ENCODE measurements at regions not wholly inside any gene's neighbourhood (a gene's known extent, or its start where the extent isn't known, plus 50 kb on each side); places are given as distances from the start of the nearest gene placed in this dataset.

- Histone ChIP-seq H3K4me2 (ENCODE audit: low read length) (no peak overlapping the region), H3K9me3 (ENCODE audit: control insufficient read depth in 1 of 2, insufficient read depth in 1 of 2, low read depth in 1 of 2, low read length in 2 of 2) (peaks cover 0 to 8% of the 10 kb centered on the region in 2 experiments; a peak in 1 of 4 replicates), H3K36me3 (ENCODE audit: control insufficient read depth in 1 of 2, insufficient read depth in 2 of 2, low read length in 2 of 2) (no peaks in the 10 kb centered on the region), H2AFZ (ENCODE audit: low read depth, low read length, poor library complexity, severe bottlenecking) (no peak overlapping the region), H4K20me1 (ENCODE audit: insufficient read depth) (no peaks in the 10 kb centered on the region), H3K27me3 (ENCODE audit: insufficient read depth, low read length) (no peaks in the 10 kb centered on the region), H3K4me1 (ENCODE audit: control insufficient read depth in 1 of 2, insufficient read depth in 2 of 2, low read length in 2 of 2) (no peaks in the 10 kb centered on the region), H3K4me3 (replicated peaks in 1 of 2; ENCODE audit: low read depth in 1 of 2, low read length in 2 of 2) (no peak overlapping the region), H3K9me2 (ENCODE audit: insufficient read depth) (no peaks in the 10 kb centered on the region), H3K79me2 (ENCODE audit: insufficient read depth, low read length) (no peaks in the 10 kb centered on the region), H3K27ac (ENCODE audit: low read depth, low read length) (no peak overlapping the region), H3K9ac (ENCODE audit: low read length) (no peak overlapping the region)
- POLR2A ChIA-PET = no interaction called here
- BruUV-seq (replicated peaks) = no TSS peak
- ATAC-seq (no peak), DNase-seq (ENCODE audit: low read depth, low spot score) (no peak)
- TF ChIP-seq YY1 (IDR thresholded peaks at IDR 0.05; ENCODE audit: extremely low read depth, insufficient replicate concordance, low read depth, low read length) (no peak), ELF1 (IDR thresholded peaks at IDR 0.05; ENCODE audit: borderline replicate concordance, low read depth) (no peak), ZBTB33 (IDR thresholded peaks at IDR 0.05; ENCODE audit: extremely low read depth, insufficient replicate concordance, low read length) (no peak), EZH2 (IDR thresholded peaks at IDR 0.05) (no peak), TCF7L2 (IDR thresholded peaks at IDR 0.05; ENCODE audit: borderline replicate concordance, extremely low read depth, insufficient read depth, insufficient read length) (no peak), CTCF (IDR thresholded peaks at IDR 0.05 in 2 of 3, conservative IDR thresholded peaks at IDR 0.05 in 1 of 3; ENCODE audit: borderline replicate concordance in 1 of 3, insufficient read depth in 1 of 3, low read depth in 2 of 3, low read length in 2 of 3) (no peak), POLR2A (IDR thresholded peaks at IDR 0.05; ENCODE audit: borderline replicate concordance, extremely low read depth, insufficient read depth, insufficient read length) (no peak), EZH2phosphoT487 (IDR thresholded peaks at IDR 0.05; ENCODE audit: borderline replicate concordance) (no peak), RAD21 (IDR thresholded peaks at IDR 0.05; ENCODE audit: low read depth) (no peak), CBX3 (IDR thresholded peaks at IDR 0.05; ENCODE audit: low read depth) (no peak)
- CTCF ChIA-PET = no interaction called here
- intact Hi-C loops (cut with micrococcal nuclease) = no loop called here
- RAD21 ChIA-PET (ENCODE audit: low non-redundant PET in 1 of 2, low total read pairs in 2 of 2, uncharacterized antibody in 2 of 2, unreplicated experiment in 2 of 2) = no interaction called here
Measured at GRCh38 chr11:70618431-70619101, 220.2 kb downstream of the CTTN start.
